ENCODE measurements at regions not wholly inside any gene's neighbourhood (a gene's known extent, or its start where the extent isn't known, plus 50 kb on each side); places are given as distances from the start of the nearest gene placed in this dataset.
A peak's percentile ranks its signal among the peaks of the same experiment; 100 is the strongest.

- no peak for DNase-seq
These were observed 95.6 kb downstream of the RIPK4 start for GRCh38 chr21:41671212-41671762.

- DNase-seq, result no peak
These were observed 96.6 kb downstream of the RIPK4 start for GRCh38 chr21:41670056-41670805.

- no peak for DNase-seq
These were observed 97.4 kb downstream of the RIPK4 start for GRCh38 chr21:41669533-41669830.

GRCh38 chr21:41668686-41669532, 97.9 kb downstream of the RIPK4 start:
- no peak for DNase-seq

GRCh38 chr21:41668051-41668541, 98.8 kb downstream of the RIPK4 start:
- no peak for DNase-seq

GRCh38 chr21:41667136-41667535, 99.7 kb downstream of the RIPK4 start:
- DNase-seq, result no peak

GRCh38 chr21:41666641-41667081, 100.2 kb downstream of the RIPK4 start:
- DNase-seq, result no peak

- no peak for DNase-seq
These were observed 100.9 kb downstream of the RIPK4 start for GRCh38 chr21:41665766-41666595.

- no peak for DNase-seq
These were observed 101.7 kb downstream of the RIPK4 start for GRCh38 chr21:41664881-41665765.

- DNase-seq, result peak; percentile 76
These were observed 102.8 kb downstream of the RIPK4 start for GRCh38 chr21:41663805-41664788.

- DNase-seq, result no peak
These were observed 104.1 kb downstream of the RIPK4 start for GRCh38 chr21:41662761-41663160.

- no peak for DNase-seq
These were observed 104.7 kb downstream of the RIPK4 start for GRCh38 chr21:41662161-41662560.

GRCh38 chr21:41660748-41661147, 106.1 kb downstream of the RIPK4 start:
- no peak for DNase-seq

- DNase-seq, result no peak
These were observed 106.9 kb downstream of the RIPK4 start for GRCh38 chr21:41659791-41660560.

GRCh38 chr21:41656946-41657525, 109.8 kb downstream of the RIPK4 start:
- DNase-seq, result no peak

- DNase-seq, result no peak
These were observed 111.6 kb downstream of the RIPK4 start for GRCh38 chr21:41655259-41655658.

GRCh38 chr21:41653954-41654491, 112.8 kb downstream of the RIPK4 start:
- no peak for DNase-seq

GRCh38 chr21:41653243-41653953, 113.5 kb downstream of the RIPK4 start:
- DNase-seq, result no peak
